Upper lobe of left lung (tissue), 6 donors: ENCODE measurements at regions not wholly inside any gene's neighbourhood (a gene's known extent, or its start where the extent isn't known, plus 50 kb on each side); places are given as distances from the start of the nearest gene placed in this dataset.
"Not testable (repeated sequence)": the region's sequence is repeated elsewhere in the genome, so short reads cannot be mapped to it uniquely, and the experiment has no call there.

Experiments used
- ATAC-seq, 2 donors: fragments of 200-7000 bp; cut with Tn5 transposase; one replicate each; pipeline ENCODE4 v1.9.1; 2022; ENCODE audit warnings: mild to moderate bottlenecking in 2 of 2, moderate library complexity in 2 of 2; ENCODE audit not compliant: low FRiP score in 2 of 2
- DNase-seq, 2 donors: peaks; one replicate each; pipeline ENCODE4 v3.0.0-alpha.2; 2019 to 2020
- H3K27ac ChIP-seq, 4 donors: fragments of 200-600 bp; sonication (generic); one replicate each; pipeline ENCODE4 v1.5.1; 2016 to 2019
- H3K27me3 ChIP-seq, 4 donors: fragments of 200-600 bp; sonication (generic); one replicate each; pipeline ENCODE4 v1.5.1; 2017 to 2019
- H3K36me3 ChIP-seq, 4 donors: fragments of 200-600 bp; sonication (generic); one replicate each; pipeline ENCODE4 v1.5.1; 2016 to 2019
- H3K4me1 ChIP-seq, 4 donors: fragments of 200-600 bp; sonication (generic); one replicate each; pipeline ENCODE4 v1.5.1; 2018 to 2019
- H3K4me3 ChIP-seq, 4 donors: fragments of 200-600 bp; sonication (generic); one replicate each; pipeline ENCODE4 v1.5.1; 2017 to 2019; ENCODE audit warnings: mild to moderate bottlenecking in 2 of 4, moderate library complexity in 1 of 4
- H3K9me3 ChIP-seq, 4 donors: fragments of 200-600 bp; sonication (generic); one replicate each; pipeline ENCODE4 v1.5.1; 2018 to 2019
- CTCF ChIP-seq, 6 experiments: fragments of 450-650 bp in 4 of 6; fragments of 200-600 bp in 2 of 6; sonication (generic) in 2 of 6; IDR thresholded peaks; one replicate each; pipeline ENCODE4 v1.5.1; 2016 to 2019; ENCODE audit warnings: antibody characterized with exemption in 6 of 6
- EP300 ChIP-seq, 4 donors: sonication (generic); formaldehyde crosslinking; IDR thresholded peaks; one replicate each; pipeline ENCODE4 v1.5.1; 2017; ENCODE audit warnings: antibody characterized with exemption in 4 of 4, control low read depth in 2 of 4
- POLR2A ChIP-seq, 4 donors: fragments of 450-650 bp; IDR thresholded peaks; one replicate each; pipeline ENCODE4 v1.5.1; 2016 to 2017; ENCODE audit warnings: antibody characterized with exemption in 4 of 4, mild to moderate bottlenecking in 2 of 4
- POLR2AphosphoS5 ChIP-seq, 2 donors: sonication (generic); formaldehyde crosslinking; IDR thresholded peaks; one replicate each; pipeline ENCODE4 v1.5.1; 2017; ENCODE audit warnings: antibody characterized with exemption in 2 of 2
- WGBS, 2 donors: methylation state at CpG; one replicate each; pipeline ENCODE4 v1.1.5; 2017 to 2018; 5-methylcytosine and 5-hydroxymethylcytosine counted together
- donor health status: DM: no; HTN: no; CAD: no; lungs with moderate emphysema.
- donor health status: DM: no; HTN: yes; CAD: no; lungs with severe emphysema.

- Histone ChIP-seq H3K27ac (no peak overlapping the region), H3K4me3 (no peak overlapping the region), H3K36me3 (no peaks in the 10 kb centered on the region), H3K9me3 (peaks cover 0 to 5% (median 2%) of the 10 kb centered on the region in 4 donors), H3K4me1 (no peaks in the 10 kb centered on the region), H3K27me3 (no peaks in the 10 kb centered on the region)
- no peak for TF ChIP-seq CTCF (IDR thresholded peaks at IDR 0.05)
- TF ChIP-seq EP300 (IDR thresholded peaks at IDR 0.05): no peak
- TF ChIP-seq POLR2AphosphoS5 (IDR thresholded peaks at IDR 0.05): no peak
- TF ChIP-seq POLR2A (IDR thresholded peaks at IDR 0.05): no peak
- ATAC-seq: no peak
- WGBS, 2 donors: 86 to 94% methylated on average over 3 of the region's 3 CpGs
- no peak for DNase-seq
Observed at GRCh38 chr17:72471296-72471695, 350.5 kb downstream of the SOX9 start.

DNA sequence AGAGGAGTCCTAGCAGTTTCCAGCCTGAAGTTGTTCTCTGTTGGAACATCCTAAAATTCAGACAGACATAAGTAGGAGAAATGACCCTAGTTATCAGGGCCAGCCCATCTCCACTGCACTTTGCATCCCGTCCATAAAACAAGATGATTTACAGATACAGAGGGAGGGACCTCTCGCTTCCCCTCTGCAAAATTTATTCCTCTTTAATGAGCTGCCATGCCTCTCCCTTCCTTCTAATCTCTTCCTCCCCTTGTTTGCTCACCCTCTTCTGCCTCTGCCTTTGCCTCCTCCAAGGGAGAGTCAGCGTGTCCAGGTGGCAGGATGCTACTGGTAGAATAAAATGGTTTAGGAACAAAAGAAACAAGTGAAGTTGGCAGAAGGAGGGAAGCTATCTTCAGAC is 351.3 kb downstream of the SOX9 start:
- 51 to 55% methylated on average over 3 of the region's 3 CpGs for WGBS, 2 donors
- Histone ChIP-seq H3K27ac (no peak overlapping the region), H3K4me3 (no peak overlapping the region), H3K36me3 (no peaks in the 10 kb centered on the region), H3K4me1 (peaks cover 0 to under 1% (median 0%) of the 10 kb centered on the region in 4 donors), H3K9me3 (peaks cover 0 to 5% (median 2%) of the 10 kb centered on the region in 4 donors), H3K27me3 (no peaks in the 10 kb centered on the region)
- TF ChIP-seq POLR2AphosphoS5 (IDR thresholded peaks at IDR 0.05): no peak
- no peak for TF ChIP-seq POLR2A (IDR thresholded peaks at IDR 0.05)
- no peak for TF ChIP-seq EP300 (IDR thresholded peaks at IDR 0.05)
- no peak for TF ChIP-seq CTCF (IDR thresholded peaks at IDR 0.05)
- no peak for ATAC-seq
- no peak for DNase-seq

DNA sequence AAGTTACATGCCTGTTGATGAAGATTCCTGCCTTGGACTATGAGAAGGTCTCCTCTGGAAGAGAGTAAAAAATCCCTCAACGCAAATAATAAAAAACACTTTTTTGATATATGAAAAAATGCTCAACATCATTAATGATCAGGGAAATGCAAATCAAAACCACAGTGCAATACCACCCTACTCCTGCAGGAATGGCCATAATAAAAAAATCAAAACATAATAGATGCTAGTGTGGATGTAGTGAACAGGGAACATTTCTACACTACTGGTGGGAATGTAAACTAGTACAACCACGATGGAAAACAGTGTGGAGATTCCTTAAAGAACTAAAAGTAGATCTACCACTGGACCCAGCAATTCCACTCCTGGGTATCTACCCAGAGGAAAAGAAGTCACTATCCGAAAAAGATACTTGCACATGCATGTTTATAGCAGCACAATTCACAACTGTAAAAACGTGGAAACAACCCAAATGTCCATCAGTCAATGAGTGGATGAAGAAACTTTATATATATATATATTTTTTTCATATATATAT is 352.1 kb downstream of the SOX9 start:
- H3K4me1 ChIP-seq, ATAC-seq, H3K36me3 ChIP-seq, H3K27me3 ChIP-seq, H3K9me3 ChIP-seq, H3K4me3 ChIP-seq, H3K27ac ChIP-seq, DNase-seq: not testable (repeated sequence)
- WGBS, 2 donors: 84 to 85% methylated on average over 4 of the region's 4 CpGs

DNA sequence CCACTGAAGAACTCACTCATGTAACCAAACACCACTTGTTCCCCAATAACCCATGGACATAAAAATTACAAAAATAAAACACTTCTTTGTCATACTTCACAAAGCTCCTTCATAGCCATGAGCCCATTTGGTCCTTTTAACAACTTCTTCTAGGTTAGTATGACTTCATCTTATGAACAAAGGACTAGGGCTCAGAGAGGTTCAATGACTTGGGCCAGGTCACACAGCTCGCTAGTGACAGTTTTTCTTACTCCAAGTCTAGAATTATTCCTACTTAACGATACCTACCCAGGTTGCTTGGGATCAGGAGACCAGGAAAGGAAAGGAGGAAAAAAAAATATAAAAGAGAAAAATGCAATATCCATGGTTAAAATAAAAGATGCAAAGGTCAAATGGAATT is 353.4 kb downstream of the SOX9 start:
- Histone ChIP-seq H3K27ac (no peak overlapping the region), H3K4me1 (peaks cover 0 to 3% (median 0%) of the 10 kb centered on the region in 4 donors)
- 90 to 94% methylated on average over 2 of the region's 2 CpGs for WGBS, 2 donors

DNA sequence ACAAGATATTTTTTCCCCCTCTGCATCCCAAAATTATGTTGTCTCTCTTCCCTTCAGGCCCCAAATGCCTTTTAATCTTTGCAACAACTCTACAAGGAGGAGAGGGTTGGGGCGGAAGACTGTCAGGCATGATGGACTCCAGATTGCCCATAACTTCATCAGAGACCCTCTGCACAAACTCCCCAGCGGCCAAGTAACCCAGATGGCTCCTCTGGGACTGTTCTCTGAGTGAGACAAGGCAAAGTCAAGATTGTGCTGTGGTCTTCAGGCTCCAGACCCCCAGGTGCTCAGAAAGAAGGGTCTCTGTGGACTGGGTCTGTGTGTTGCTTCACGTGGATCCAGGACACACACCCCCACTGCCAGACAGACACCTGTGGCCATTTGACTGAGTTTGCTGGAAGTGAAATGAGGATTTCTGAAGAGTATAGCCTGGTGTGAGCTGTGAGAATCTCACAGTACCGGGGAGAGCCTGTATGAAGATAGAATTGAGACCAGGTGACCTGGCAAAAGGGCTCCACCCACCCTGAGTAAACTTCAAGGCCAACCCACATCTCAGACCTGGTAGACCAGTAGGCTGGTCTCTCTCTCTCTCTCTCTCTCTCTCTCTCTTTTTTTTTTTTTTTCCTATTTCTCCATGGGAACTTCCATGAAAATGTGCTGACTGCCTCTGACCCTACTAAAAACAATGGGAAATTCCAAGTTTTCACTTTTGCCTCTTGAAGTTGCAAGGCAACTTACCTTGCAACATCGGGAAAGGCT is 354.1 kb downstream of the SOX9 start:
- no peak overlapping the region for H3K4me3 ChIP-seq
- WGBS, 2 donors: 79 to 83% methylated on average over 5 of the region's 5 CpGs
- no peak for DNase-seq
- no peaks in the 10 kb centered on the region for H3K36me3 ChIP-seq
- no peak overlapping the region for H3K27ac ChIP-seq
- no peaks in the 10 kb centered on the region for H3K27me3 ChIP-seq
- TF ChIP-seq POLR2AphosphoS5 (IDR thresholded peaks at IDR 0.05) (no peak), CTCF (IDR thresholded peaks at IDR 0.05) (no peak), EP300 (IDR thresholded peaks at IDR 0.05) (no peak), POLR2A (IDR thresholded peaks at IDR 0.05) (no peak)
- H3K4me1 ChIP-seq: peaks cover 0 to 3% (median 0%) of the 10 kb centered on the region in 4 donors
- ATAC-seq: no peak
- peaks cover 0 to 5% (median 2%) of the 10 kb centered on the region in 4 donors for H3K9me3 ChIP-seq

More for the DNA sequence above, 353.4 kb downstream of the SOX9 start:
- peaks cover 0 to 5% (median 2%) of the 10 kb centered on the region in 4 donors for H3K9me3 ChIP-seq
- H3K27me3 ChIP-seq: no peaks in the 10 kb centered on the region
- ATAC-seq (no peak), DNase-seq (no peak)
- no peaks in the 10 kb centered on the region for H3K36me3 ChIP-seq
- no peak overlapping the region for H3K4me3 ChIP-seq
- no peak for TF ChIP-seq CTCF (IDR thresholded peaks at IDR 0.05)
